H9 (cell line): ENCODE measurements at regions not wholly inside any gene's neighbourhood (a gene's known extent, or its start where the extent isn't known, plus 50 kb on each side); places are given as distances from the start of the nearest gene placed in this dataset.

Experiments
- DNase-seq: peaks from one replicate; pipeline ENCODE4 v3.0.0-alpha.2; 2017
- H2AFZ ChIP-seq: one replicate; pipeline ENCODE4 v1.6.1; 2013; ENCODE audit warnings: mild to moderate bottlenecking, low read length, control low read depth, moderate library complexity
- H2AK5ac ChIP-seq: 2 replicates; pipeline ENCODE4 v1.6.1; 2013; ENCODE audit warnings: low read length, control low read depth, mixed read lengths; ENCODE audit not compliant: insufficient read length
- H2BK120ac ChIP-seq: one replicate; pipeline ENCODE4 v1.6.1; 2013; ENCODE audit warnings: low read depth, mild to moderate bottlenecking, low read length, control low read depth, inconsistent platforms; ENCODE audit not compliant: poor library complexity, severe bottlenecking
- H2BK12ac ChIP-seq: 2 replicates; pipeline ENCODE4 v1.6.1; 2013; ENCODE audit warnings: low read length, control low read depth, mixed read lengths, low read depth; ENCODE audit not compliant: insufficient read length
- H2BK15ac ChIP-seq: 2 replicates; pipeline ENCODE4 v1.6.1; 2013; ENCODE audit warnings: low read depth, low read length, control low read depth
- H2BK20ac ChIP-seq: one replicate; pipeline ENCODE4 v1.6.1; 2013; ENCODE audit warnings: low read depth, mild to moderate bottlenecking, low read length, control low read depth, inconsistent platforms; ENCODE audit not compliant: poor library complexity, severe bottlenecking
- H2BK5ac ChIP-seq: 2 replicates; pipeline ENCODE4 v1.6.1; 2013; ENCODE audit warnings: low read length, control low read depth, mixed read lengths; ENCODE audit not compliant: insufficient read length
- H3K14ac ChIP-seq: 2 replicates; pipeline ENCODE4 v1.6.1; 2013; ENCODE audit warnings: low read length, control low read depth; ENCODE audit not compliant: insufficient read depth
- H3K18ac ChIP-seq: 2 replicates; pipeline ENCODE4 v1.6.1; 2013; ENCODE audit warnings: low read depth, mild to moderate bottlenecking, mixed read lengths, low read length, control low read depth; ENCODE audit not compliant: insufficient read length
- H3K23ac ChIP-seq: 2 replicates; pipeline ENCODE4 v1.6.1; 2013; ENCODE audit warnings: low read length, control low read depth, mixed read lengths, low read depth; ENCODE audit not compliant: insufficient read length
- H3K23me2 ChIP-seq: 2 replicates; pipeline ENCODE4 v1.6.1; 2013; ENCODE audit warnings: low read depth, mild to moderate bottlenecking, mixed read lengths, low read length, control low read depth; ENCODE audit not compliant: insufficient read length, poor library complexity, severe bottlenecking
- H3K27ac ChIP-seq: 2 replicates; pipeline ENCODE4 v1.5.1; 2013; ENCODE audit warnings: low read length, control low read depth, mixed read lengths, low read depth; ENCODE audit not compliant: insufficient read length
- H3K27me3 ChIP-seq: 2 replicates; pipeline ENCODE4 v1.6.1; 2013; ENCODE audit warnings: low read length, control low read depth, inconsistent platforms; ENCODE audit not compliant: insufficient read depth
- H3K4ac ChIP-seq: 2 replicates; pipeline ENCODE4 v1.6.1; 2013; ENCODE audit warnings: low read depth, mild to moderate bottlenecking, control low read depth, inconsistent platforms, low read length, moderate library complexity
- H3K4me1 ChIP-seq: 2 replicates; pipeline ENCODE4 v1.6.1; 2013; ENCODE audit warnings: low read length, control low read depth, inconsistent platforms; ENCODE audit not compliant: insufficient read depth
- H3K4me2 ChIP-seq: 2 replicates; pipeline ENCODE4 v1.6.1; 2013; ENCODE audit warnings: low read length, control low read depth, mixed read lengths; ENCODE audit not compliant: insufficient read length, insufficient read depth
- H3K56ac ChIP-seq: 2 replicates; pipeline ENCODE4 v1.6.1; 2013; ENCODE audit warnings: low read depth, mild to moderate bottlenecking, mixed read lengths, low read length, control low read depth; ENCODE audit not compliant: insufficient read length
- H3K79me1 ChIP-seq: 2 replicates; pipeline ENCODE4 v1.6.1; 2013; ENCODE audit warnings: low read depth, mild to moderate bottlenecking, moderate library complexity, low read length, control low read depth, inconsistent platforms; ENCODE audit not compliant: insufficient read depth, poor library complexity, severe bottlenecking
- H3K79me2 ChIP-seq: 2 replicates; pipeline ENCODE4 v1.6.1; 2013; ENCODE audit warnings: low read length, control low read depth, inconsistent platforms; ENCODE audit not compliant: insufficient read depth
- H3K9ac ChIP-seq: 2 replicates; pipeline ENCODE4 v1.6.1; 2013; ENCODE audit warnings: low read length, control low read depth, mixed read lengths; ENCODE audit not compliant: insufficient read length; ENCODE audit errors: extremely low read depth
- H3K9me3 ChIP-seq: one replicate; pipeline ENCODE4 v1.6.1; 2013; ENCODE audit warnings: low read depth, low read length, inconsistent platforms; ENCODE audit not compliant: control insufficient read depth
- H3T11ph ChIP-seq: one replicate; pipeline ENCODE4 v1.6.1; 2013; ENCODE audit warnings: mild to moderate bottlenecking, low read length, control low read depth, inconsistent platforms
- H4K20me1 ChIP-seq: one replicate; pipeline ENCODE4 v1.6.1; 2013; ENCODE audit not compliant: control insufficient read depth, insufficient read length, insufficient read depth
- H4K5ac ChIP-seq: 2 replicates; pipeline ENCODE4 v1.6.1; 2013; ENCODE audit warnings: low read depth, mild to moderate bottlenecking, mixed read lengths, low read length, control low read depth; ENCODE audit not compliant: insufficient read length
- H4K8ac ChIP-seq: replicated peaks from 2 replicates; pipeline ENCODE4 v1.6.1; 2013; ENCODE audit warnings: low read length, control low read depth, mixed read lengths, low read depth; ENCODE audit not compliant: insufficient read length
- H4K91ac ChIP-seq: 2 replicates; pipeline ENCODE4 v1.6.1; 2013; ENCODE audit warnings: low read depth, mild to moderate bottlenecking, moderate library complexity, mixed read lengths, low read length, control low read depth; ENCODE audit not compliant: insufficient read length
- H3K27ac Mint-ChIP-seq, 3 experiments: 2 replicates in 2 of 3; 3 replicates in 1 of 3; pipeline ENCODE4 v1.8.0; 2020 to 2021; ENCODE audit warnings: mixed read lengths in 3 of 3, mild to moderate bottlenecking in 1 of 3, moderate library complexity in 1 of 3
- H3K27me3 Mint-ChIP-seq: 2 replicates; pipeline ENCODE4 v1.8.0; 2021; ENCODE audit warnings: low read depth, mild to moderate bottlenecking, moderate library complexity, mixed read lengths
- H3K36me3 Mint-ChIP-seq, 3 experiments: 2 replicates in 2 of 3; 3 replicates in 1 of 3; pipeline ENCODE4 v1.8.0; 2020 to 2021; ENCODE audit warnings: low read depth in 3 of 3, mixed read lengths in 3 of 3; ENCODE audit not compliant: insufficient read depth in 1 of 3
- H3K4me1 Mint-ChIP-seq, 2 experiments: 2 replicates each; pipeline ENCODE4 v1.8.0; 2020; ENCODE audit warnings: mixed read lengths in 2 of 2
- H3K4me3 Mint-ChIP-seq, 2 experiments: 2 replicates in 1 of 2; 3 replicates in 1 of 2; pipeline ENCODE4 v1.8.0; 2020 to 2021; ENCODE audit warnings: mild to moderate bottlenecking in 2 of 2, mixed read lengths in 2 of 2, moderate library complexity in 1 of 2
- H3K9me3 Mint-ChIP-seq, 2 experiments: 2 replicates in 1 of 2; 3 replicates in 1 of 2; pipeline ENCODE4 v1.8.0; 2020; ENCODE audit warnings: mild to moderate bottlenecking in 2 of 2, mixed read lengths in 2 of 2, moderate library complexity in 1 of 2
- WGBS: extraction: QIAGEN DNeasy Blood & Tissue Kit; methylation state at CpG from one replicate; pipeline ENCODE4 v1.1.7; 2013; ENCODE audit warnings: missing lambda C conversion rate, low lambda C conversion rate, mixed read lengths; ENCODE audit not compliant: insufficient read length; ENCODE audit errors: extremely low coverage; 5-methylcytosine and 5-hydroxymethylcytosine counted together
- TF ChIP-seq, protein P1 (sequence below): fragments of 200-600 bp; sonication (generic); conservative IDR thresholded peaks from 3 replicates; pipeline ENCODE4 v1.8.0; 2021; ENCODE audit warnings: antibody characterized with exemption, mild to moderate bottlenecking

DNA sequence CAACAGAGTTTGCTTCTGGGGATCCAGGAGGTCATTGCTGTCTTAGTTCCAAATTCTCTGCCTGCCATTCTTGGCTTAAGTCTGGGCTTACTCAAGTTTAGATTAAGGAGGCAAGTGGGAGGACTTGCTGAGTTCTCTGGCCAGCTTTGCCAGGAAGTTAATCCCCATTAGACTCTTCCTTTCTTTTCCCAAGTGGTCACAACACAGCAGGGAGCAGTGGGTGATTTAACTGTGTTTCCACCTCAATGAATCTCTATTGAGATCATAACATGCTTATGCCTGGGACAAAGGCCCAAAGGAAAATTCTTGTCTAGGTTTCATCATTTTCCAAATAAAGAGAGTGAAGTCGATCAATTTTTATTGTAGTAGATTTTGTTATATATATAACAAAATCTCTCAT lies 1159.6 kb downstream of the SORCS3 start:
- TF ChIP-seq, protein P1, sequence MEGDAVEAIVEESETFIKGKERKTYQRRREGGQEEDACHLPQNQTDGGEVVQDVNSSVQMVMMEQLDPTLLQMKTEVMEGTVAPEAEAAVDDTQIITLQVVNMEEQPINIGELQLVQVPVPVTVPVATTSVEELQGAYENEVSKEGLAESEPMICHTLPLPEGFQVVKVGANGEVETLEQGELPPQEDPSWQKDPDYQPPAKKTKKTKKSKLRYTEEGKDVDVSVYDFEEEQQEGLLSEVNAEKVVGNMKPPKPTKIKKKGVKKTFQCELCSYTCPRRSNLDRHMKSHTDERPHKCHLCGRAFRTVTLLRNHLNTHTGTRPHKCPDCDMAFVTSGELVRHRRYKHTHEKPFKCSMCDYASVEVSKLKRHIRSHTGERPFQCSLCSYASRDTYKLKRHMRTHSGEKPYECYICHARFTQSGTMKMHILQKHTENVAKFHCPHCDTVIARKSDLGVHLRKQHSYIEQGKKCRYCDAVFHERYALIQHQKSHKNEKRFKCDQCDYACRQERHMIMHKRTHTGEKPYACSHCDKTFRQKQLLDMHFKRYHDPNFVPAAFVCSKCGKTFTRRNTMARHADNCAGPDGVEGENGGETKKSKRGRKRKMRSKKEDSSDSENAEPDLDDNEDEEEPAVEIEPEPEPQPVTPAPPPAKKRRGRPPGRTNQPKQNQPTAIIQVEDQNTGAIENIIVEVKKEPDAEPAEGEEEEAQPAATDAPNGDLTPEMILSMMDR = no peak
- Mint-ChIP-seq H3K27ac (no peak overlapping the region), H3K4me3 (no peak overlapping the region), H3K27me3 (peaks cover 17% of the 10 kb centered on the region), H3K9me3 (peaks cover 0 to 3% of the 10 kb centered on the region in 2 experiments; a peak in 1 of 5 replicates), H3K4me1 (peaks cover 3 to 10% of the 10 kb centered on the region in 2 experiments), H3K36me3 (no peaks in the 10 kb centered on the region)
- H3K56ac ChIP-seq = no peak overlapping the region
- no peak overlapping the region for H3K9ac ChIP-seq
- no peak overlapping the region for H3K4me2 ChIP-seq
- H2AFZ ChIP-seq = no peak overlapping the region
- no peak overlapping the region for H3T11ph ChIP-seq
- no peak overlapping the region for H2BK120ac ChIP-seq
- no peak overlapping the region for H2BK5ac ChIP-seq
- no peak overlapping the region for H3K27ac ChIP-seq
- H3K79me2 ChIP-seq = no peaks in the 10 kb centered on the region
- H2BK15ac ChIP-seq = no peak overlapping the region
- DNase-seq = no peak
- H2BK20ac ChIP-seq = no peak overlapping the region
- H3K18ac ChIP-seq = no peak overlapping the region
- H3K4ac ChIP-seq = no peak overlapping the region
- no peak overlapping the region for H3K23ac ChIP-seq
- H3K14ac ChIP-seq = no peak overlapping the region
- no peaks in the 10 kb centered on the region for H3K27me3 ChIP-seq
- WGBS = no CpG with 5 or more reads among the region's 1 CpG
- no peaks in the 10 kb centered on the region for H3K23me2 ChIP-seq
- H2AK5ac ChIP-seq = no peak overlapping the region
- H3K79me1 ChIP-seq = no peaks in the 10 kb centered on the region
- H3K4me1 ChIP-seq = no peaks in the 10 kb centered on the region
- no peaks in the 10 kb centered on the region for H4K20me1 ChIP-seq
- H4K8ac ChIP-seq = no peak overlapping the region
- no peaks in the 10 kb centered on the region for H3K9me3 ChIP-seq
- no peak overlapping the region for H4K91ac ChIP-seq
- no peak overlapping the region for H4K5ac ChIP-seq
- H2BK12ac ChIP-seq = no peak overlapping the region
